ENCODE measurements at regions not wholly inside any gene's neighbourhood (a gene's known extent, or its start where the extent isn't known, plus 50 kb on each side); places are given as distances from the start of the nearest gene placed in this dataset.

DNA sequence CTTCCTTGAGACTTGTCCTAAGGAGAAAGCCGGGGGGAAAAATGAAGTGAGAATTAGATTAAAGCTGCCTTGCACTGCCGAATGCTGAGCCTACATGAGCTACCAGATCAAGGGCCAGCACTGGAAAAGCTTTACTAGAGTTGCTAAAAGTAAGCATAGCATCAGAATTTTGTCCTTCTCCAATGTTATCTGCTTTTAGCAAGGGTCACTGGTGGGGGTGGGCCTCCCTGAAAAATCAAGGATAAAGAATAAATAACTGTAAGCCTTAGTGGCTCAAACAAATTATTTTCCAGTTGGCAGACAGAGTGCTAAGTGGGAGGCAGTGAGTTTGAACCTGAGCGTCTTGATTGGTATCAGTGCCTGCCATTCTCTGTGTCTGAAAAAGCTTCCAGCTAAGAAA lies 310.5 kb upstream of the PITX2 start:
- Histone ChIP-seq H4K20me1 (ENCODE audit: control insufficient read depth, extremely low read depth, insufficient read depth, low read length) (no peaks in the 10 kb centered on the region), H2AFZ (ENCODE audit: control insufficient read depth, low read length) (no peak overlapping the region), H3K4me1 (ENCODE audit: control insufficient read depth, extremely low read depth, insufficient read depth, low read length) (no peaks in the 10 kb centered on the region), H3K9me1 (ENCODE audit: control insufficient read depth, extremely low read depth, insufficient read depth, low read length) (no peaks in the 10 kb centered on the region), H3K27me3 (ENCODE audit: control insufficient read depth, extremely low read depth, insufficient read depth, low read length) (no peaks in the 10 kb centered on the region), H3K4me2 (ENCODE audit: control insufficient read depth, extremely low read depth, insufficient read depth, low read depth, low read length) (no peak overlapping the region), H3K9ac (ENCODE audit: control insufficient read depth, extremely low read depth, insufficient read depth, low read length) (no peak overlapping the region), H3K79me2 (ENCODE audit: control insufficient read depth, insufficient read depth, low read length) (no peaks in the 10 kb centered on the region), H3K4me3 (ENCODE audit: control insufficient read depth in 2 of 3, extremely low read depth in 1 of 3, insufficient read depth in 2 of 3, low read depth in 1 of 3, low read length in 3 of 3) (no peak overlapping the region), H3K9me3 (ENCODE audit: control insufficient read depth, low read depth, low read length) (no peaks in the 10 kb centered on the region), H3K36me3 (ENCODE audit: control insufficient read depth in 2 of 2, extremely low read depth in 1 of 2, insufficient read depth in 2 of 2, low read length in 2 of 2) (no peaks in the 10 kb centered on the region), H3K27ac (ENCODE audit: control insufficient read depth, insufficient read depth, low read length) (no peak overlapping the region)
- TF ChIP-seq, protein P1, sequence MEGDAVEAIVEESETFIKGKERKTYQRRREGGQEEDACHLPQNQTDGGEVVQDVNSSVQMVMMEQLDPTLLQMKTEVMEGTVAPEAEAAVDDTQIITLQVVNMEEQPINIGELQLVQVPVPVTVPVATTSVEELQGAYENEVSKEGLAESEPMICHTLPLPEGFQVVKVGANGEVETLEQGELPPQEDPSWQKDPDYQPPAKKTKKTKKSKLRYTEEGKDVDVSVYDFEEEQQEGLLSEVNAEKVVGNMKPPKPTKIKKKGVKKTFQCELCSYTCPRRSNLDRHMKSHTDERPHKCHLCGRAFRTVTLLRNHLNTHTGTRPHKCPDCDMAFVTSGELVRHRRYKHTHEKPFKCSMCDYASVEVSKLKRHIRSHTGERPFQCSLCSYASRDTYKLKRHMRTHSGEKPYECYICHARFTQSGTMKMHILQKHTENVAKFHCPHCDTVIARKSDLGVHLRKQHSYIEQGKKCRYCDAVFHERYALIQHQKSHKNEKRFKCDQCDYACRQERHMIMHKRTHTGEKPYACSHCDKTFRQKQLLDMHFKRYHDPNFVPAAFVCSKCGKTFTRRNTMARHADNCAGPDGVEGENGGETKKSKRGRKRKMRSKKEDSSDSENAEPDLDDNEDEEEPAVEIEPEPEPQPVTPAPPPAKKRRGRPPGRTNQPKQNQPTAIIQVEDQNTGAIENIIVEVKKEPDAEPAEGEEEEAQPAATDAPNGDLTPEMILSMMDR (optimal IDR thresholded peaks at IDR 0.05 in 1 of 3, IDR thresholded peaks at IDR 0.05 in 1 of 3, conservative IDR thresholded peaks at IDR 0.05 in 1 of 3; ENCODE audit: extremely low read depth in 1 of 3, insufficient read depth in 2 of 3, low read length in 3 of 3), result no peak
- no peak for TF ChIP-seq EZH2 (IDR thresholded peaks at IDR 0.05; ENCODE audit: low read length)
- DNase-seq (ENCODE audit: low read depth, low spot score) (no peak), FAIRE-seq (no peak)
- dilution Hi-C loops (cut with MboI; ENCODE audit: extremely low pct_ligation_motif_present, low sequenced_read_pairs), result no loop called here

DNA sequence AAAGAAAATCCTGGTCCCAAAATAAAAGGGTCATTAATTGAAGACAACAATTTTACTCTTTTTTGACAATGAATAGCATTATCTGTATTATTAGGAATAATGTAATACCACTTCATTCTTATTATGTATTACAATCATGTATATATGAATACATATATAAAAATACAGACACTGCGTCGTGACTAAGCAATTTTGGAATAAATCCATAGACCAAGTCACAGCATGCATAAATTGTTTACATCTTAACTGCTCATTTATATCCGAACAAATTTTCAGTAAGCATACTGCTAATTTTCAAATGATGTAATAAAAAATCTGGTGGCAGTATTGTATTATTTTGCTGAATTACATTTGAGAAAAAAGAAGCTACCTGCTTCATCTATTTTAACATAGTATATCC lies 321.6 kb upstream of the PITX2 start:
- dilution Hi-C loops (cut with MboI; ENCODE audit: extremely low pct_ligation_motif_present, low sequenced_read_pairs), result no loop called here
- no peak overlapping the region for H2AFZ ChIP-seq (ENCODE audit: control insufficient read depth, low read length)
- no peaks in the 10 kb centered on the region for H3K9me1 ChIP-seq (ENCODE audit: control insufficient read depth, extremely low read depth, insufficient read depth, low read length)
- no peaks in the 10 kb centered on the region for H4K20me1 ChIP-seq (ENCODE audit: control insufficient read depth, extremely low read depth, insufficient read depth, low read length)
- no peak overlapping the region for H3K4me3 ChIP-seq (ENCODE audit: control insufficient read depth in 2 of 3, extremely low read depth in 1 of 3, insufficient read depth in 2 of 3, low read depth in 1 of 3, low read length in 3 of 3)
- no peaks in the 10 kb centered on the region for H3K36me3 ChIP-seq (ENCODE audit: control insufficient read depth in 2 of 2, extremely low read depth in 1 of 2, insufficient read depth in 2 of 2, low read length in 2 of 2)
- H3K4me1 ChIP-seq (ENCODE audit: control insufficient read depth, extremely low read depth, insufficient read depth, low read length), result no peaks in the 10 kb centered on the region
- no peak overlapping the region for H3K4me2 ChIP-seq (ENCODE audit: control insufficient read depth, extremely low read depth, insufficient read depth, low read depth, low read length)
- H3K9me3 ChIP-seq (ENCODE audit: control insufficient read depth, low read depth, low read length), result no peaks in the 10 kb centered on the region
- H3K27me3 ChIP-seq (ENCODE audit: control insufficient read depth, extremely low read depth, insufficient read depth, low read length), result no peaks in the 10 kb centered on the region
- TF ChIP-seq, protein P1 (optimal IDR thresholded peaks at IDR 0.05 in 1 of 3, IDR thresholded peaks at IDR 0.05 in 1 of 3, conservative IDR thresholded peaks at IDR 0.05 in 1 of 3; ENCODE audit: extremely low read depth in 1 of 3, insufficient read depth in 2 of 3, low read length in 3 of 3), result no peak
- no peak for TF ChIP-seq EZH2 (IDR thresholded peaks at IDR 0.05; ENCODE audit: low read length)
- DNase-seq (ENCODE audit: low read depth, low spot score), result no peak
- no peak overlapping the region for H3K9ac ChIP-seq (ENCODE audit: control insufficient read depth, extremely low read depth, insufficient read depth, low read length)
- H3K79me2 ChIP-seq (ENCODE audit: control insufficient read depth, insufficient read depth, low read length), result no peaks in the 10 kb centered on the region
- no peak overlapping the region for H3K27ac ChIP-seq (ENCODE audit: control insufficient read depth, insufficient read depth, low read length)
- no peak for FAIRE-seq

Data from keratinocyte (primary cell).